Renal cortical epithelial cell (primary cell): ENCODE measurements at regions not wholly inside any gene's neighbourhood (a gene's known extent, or its start where the extent isn't known, plus 50 kb on each side); places are given as distances from the start of the nearest gene placed in this dataset.
"Not testable (repeated sequence)": the region's sequence is repeated elsewhere in the genome, so short reads cannot be mapped to it uniquely, and the experiment has no call there.

Source experiments
- DNase-seq: peaks from one replicate; pipeline ENCODE4 v3.0.0-alpha.2; 2011; ENCODE audit warnings: low read depth

GRCh38 chr14:34300330-34300729 lies 161.7 kb downstream of the SPTSSA start:
- no peak for DNase-seq

GRCh38 chr14:34299360-34299759 lies 162.7 kb downstream of the SPTSSA start:
- DNase-seq, result no peak

- peak; percentile 7 for DNase-seq
Observed at GRCh38 chr14:34297786-34298520, 164.1 kb downstream of the SPTSSA start.

- no peak for DNase-seq
Observed at GRCh38 chr14:34283590-34283989, 178.4 kb downstream of the SPTSSA start.

GRCh38 chr14:34277191-34277590 lies 184.8 kb downstream of the SPTSSA start:
- no peak for DNase-seq

- DNase-seq, result no peak
Observed at GRCh38 chr14:34275530-34275929, 186.5 kb downstream of the SPTSSA start.

GRCh38 chr14:34275078-34275477 lies 187.0 kb downstream of the SPTSSA start:
- DNase-seq, result no peak

GRCh38 chr14:34273716-34274115 lies 188.3 kb downstream of the SPTSSA start:
- not testable (repeated sequence) for DNase-seq

- DNase-seq, result no peak
Observed at GRCh38 chr14:34270361-34270760, 191.7 kb downstream of the SPTSSA start.

GRCh38 chr14:34266344-34266743 lies 195.7 kb downstream of the SPTSSA start:
- no peak for DNase-seq

GRCh38 chr14:34262127-34262910 lies 199.7 kb downstream of the SPTSSA start:
- no peak for DNase-seq

GRCh38 chr14:34259996-34260395 lies 202.0 kb downstream of the SPTSSA start:
- DNase-seq, result no peak

GRCh38 chr14:34258318-34258717 lies 203.7 kb downstream of the SPTSSA start:
- peak; percentile 15 for DNase-seq

GRCh38 chr14:34257505-34257904 lies 204.5 kb downstream of the SPTSSA start:
- DNase-seq, result no peak

GRCh38 chr14:34256223-34256622 lies 205.8 kb downstream of the SPTSSA start:
- DNase-seq, result no peak

GRCh38 chr14:34254571-34254970 lies 207.5 kb downstream of the SPTSSA start:
- no peak for DNase-seq

- DNase-seq, result no peak
Observed at GRCh38 chr14:34254031-34254430, 208.0 kb downstream of the SPTSSA start.

GRCh38 chr14:34252227-34252626 lies 209.8 kb downstream of the SPTSSA start:
- DNase-seq, result peak; percentile 47

GRCh38 chr14:34251662-34252061 lies 210.4 kb downstream of the SPTSSA start:
- no peak for DNase-seq

- no peak for DNase-seq
Observed at GRCh38 chr14:34250959-34251358, 211.1 kb downstream of the SPTSSA start.

GRCh38 chr14:34247605-34248004 lies 214.4 kb downstream of the SPTSSA start:
- DNase-seq, result no peak

- no peak for DNase-seq
Observed at GRCh38 chr14:34246206-34246605, 215.8 kb downstream of the SPTSSA start.

GRCh38 chr14:34243401-34243800 lies 218.6 kb downstream of the SPTSSA start:
- no peak for DNase-seq
